Coronary artery (tissue), 2 donors: ENCODE measurements at regions not wholly inside any gene's neighbourhood (a gene's known extent, or its start where the extent isn't known, plus 50 kb on each side); places are given as distances from the start of the nearest gene placed in this dataset.

Source experiments
- DNase-seq: peaks from one replicate; pipeline ENCODE4 v3.0.0-alpha.2; 2017; ENCODE audit warnings: low spot score
- H3K27ac ChIP-seq, 2 donors: fragments of 200-600 bp; sonication (generic); one replicate each; pipeline ENCODE4 v1.5.1; 2016 to 2019
- H3K4me3 ChIP-seq: fragments of 200-600 bp; sonication (generic); 2 replicates; pipeline ENCODE4 v1.5.1; 2016; ENCODE audit warnings: mild to moderate bottlenecking, moderate library complexity
- TF ChIP-seq, protein P1 (sequence below): fragments of 200-600 bp; sonication (generic); IDR thresholded peaks from one replicate; pipeline ENCODE4 v1.5.1; 2019; ENCODE audit warnings: antibody characterized with exemption

DNA sequence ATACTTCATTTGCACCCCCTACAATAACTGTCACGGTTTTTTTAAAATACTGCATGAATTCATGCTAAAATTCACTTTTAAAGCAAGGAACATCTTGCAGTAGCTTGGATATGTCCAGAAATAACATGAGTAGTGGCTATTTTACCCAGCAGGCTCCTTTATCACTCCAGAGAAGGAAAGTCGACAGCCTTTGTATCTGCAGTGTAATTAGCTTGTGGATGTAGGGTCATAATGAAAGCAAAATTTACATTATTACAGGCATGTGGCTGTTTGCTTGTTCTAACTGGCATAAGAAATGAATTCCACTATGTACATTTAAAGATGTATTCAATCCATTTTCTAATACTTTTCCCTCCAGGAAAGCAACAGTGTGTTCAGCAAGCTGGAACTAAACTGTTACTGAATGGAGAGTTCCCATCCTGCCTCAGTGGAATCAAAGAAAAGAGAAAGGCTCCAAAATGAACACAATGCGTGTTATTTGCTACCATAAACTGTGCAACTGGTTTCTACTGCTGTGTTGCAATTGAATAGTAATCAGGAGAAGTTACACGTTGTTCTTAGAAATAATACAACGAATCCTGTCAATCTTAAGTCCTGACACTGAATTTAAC, 321.2 kb upstream of the VRK2 start:
- TF ChIP-seq, protein P1, sequence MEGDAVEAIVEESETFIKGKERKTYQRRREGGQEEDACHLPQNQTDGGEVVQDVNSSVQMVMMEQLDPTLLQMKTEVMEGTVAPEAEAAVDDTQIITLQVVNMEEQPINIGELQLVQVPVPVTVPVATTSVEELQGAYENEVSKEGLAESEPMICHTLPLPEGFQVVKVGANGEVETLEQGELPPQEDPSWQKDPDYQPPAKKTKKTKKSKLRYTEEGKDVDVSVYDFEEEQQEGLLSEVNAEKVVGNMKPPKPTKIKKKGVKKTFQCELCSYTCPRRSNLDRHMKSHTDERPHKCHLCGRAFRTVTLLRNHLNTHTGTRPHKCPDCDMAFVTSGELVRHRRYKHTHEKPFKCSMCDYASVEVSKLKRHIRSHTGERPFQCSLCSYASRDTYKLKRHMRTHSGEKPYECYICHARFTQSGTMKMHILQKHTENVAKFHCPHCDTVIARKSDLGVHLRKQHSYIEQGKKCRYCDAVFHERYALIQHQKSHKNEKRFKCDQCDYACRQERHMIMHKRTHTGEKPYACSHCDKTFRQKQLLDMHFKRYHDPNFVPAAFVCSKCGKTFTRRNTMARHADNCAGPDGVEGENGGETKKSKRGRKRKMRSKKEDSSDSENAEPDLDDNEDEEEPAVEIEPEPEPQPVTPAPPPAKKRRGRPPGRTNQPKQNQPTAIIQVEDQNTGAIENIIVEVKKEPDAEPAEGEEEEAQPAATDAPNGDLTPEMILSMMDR, result no peak
- no peak overlapping the region for H3K4me3 ChIP-seq
- H3K27ac ChIP-seq, result no peak overlapping the region
- no peak for DNase-seq

DNA sequence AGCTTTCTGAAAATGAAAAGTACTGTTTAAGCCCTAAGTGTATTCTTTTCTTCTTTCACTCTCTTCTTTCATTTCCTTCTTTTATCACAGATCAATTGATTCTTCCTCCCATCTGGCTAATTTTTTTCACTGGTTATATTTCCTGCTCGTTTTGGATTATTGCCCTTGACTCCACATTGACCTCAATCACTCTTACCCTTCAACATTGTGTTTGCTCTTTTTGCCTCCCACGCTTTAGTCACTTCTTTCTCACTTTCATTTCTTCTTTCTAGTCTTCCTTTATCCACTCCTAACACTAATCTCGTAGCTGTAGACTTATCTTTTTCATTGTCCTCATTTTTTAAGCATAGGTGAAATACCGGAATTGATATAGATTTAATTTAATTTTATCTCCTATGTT, 320.3 kb upstream of the VRK2 start:
- Histone ChIP-seq H3K27ac (no peak overlapping the region), H3K4me3 (no peak overlapping the region)
- TF ChIP-seq, protein P1, result no peak
- DNase-seq, result no peak

DNA sequence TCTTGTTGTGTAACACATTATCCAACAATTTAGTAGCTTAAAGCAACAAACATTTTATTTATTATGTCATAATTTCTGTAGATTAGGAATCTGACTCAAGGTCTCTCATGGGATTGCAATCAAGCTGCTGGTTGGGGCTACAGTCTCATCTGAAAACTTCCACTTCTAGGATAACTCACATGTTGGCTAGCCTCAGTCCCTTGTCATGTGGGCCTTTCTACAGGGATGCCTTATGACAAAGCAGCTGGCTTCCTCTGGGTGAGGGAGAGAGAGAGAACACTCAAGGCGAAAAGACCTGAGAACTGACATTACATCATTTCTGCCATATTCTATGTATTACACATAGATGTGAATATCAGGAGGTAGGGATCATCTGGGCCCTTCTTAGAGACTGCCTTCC, 317.9 kb upstream of the VRK2 start:
- no peak for DNase-seq
- TF ChIP-seq, protein P1, result no peak

DNA sequence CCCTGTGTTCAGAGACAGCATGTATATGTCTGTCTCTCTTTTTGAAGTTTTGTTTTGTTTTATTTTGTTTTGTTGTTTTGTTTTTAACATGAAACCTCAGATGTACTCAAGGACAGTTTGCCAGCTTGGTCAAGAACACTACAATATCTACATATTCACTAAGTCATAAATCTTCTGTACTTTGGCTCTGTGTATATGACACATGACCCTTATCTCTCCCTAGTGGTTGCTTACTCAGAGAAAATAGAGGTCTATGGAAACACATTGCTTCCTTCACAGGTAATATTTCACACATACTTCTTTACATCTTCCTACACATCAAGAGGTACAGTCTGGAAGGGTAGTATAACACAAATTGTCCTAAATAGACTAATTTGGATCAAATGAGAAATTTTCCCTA, 312.6 kb upstream of the VRK2 start:
- no peak overlapping the region for H3K4me3 ChIP-seq
- TF ChIP-seq, protein P1, result no peak
- no peak for DNase-seq
- no peak overlapping the region for H3K27ac ChIP-seq

More for the DNA sequence above, 317.9 kb upstream of the VRK2 start:
- H3K27ac ChIP-seq, result no peak overlapping the region
- H3K4me3 ChIP-seq, result no peak overlapping the region

DNA sequence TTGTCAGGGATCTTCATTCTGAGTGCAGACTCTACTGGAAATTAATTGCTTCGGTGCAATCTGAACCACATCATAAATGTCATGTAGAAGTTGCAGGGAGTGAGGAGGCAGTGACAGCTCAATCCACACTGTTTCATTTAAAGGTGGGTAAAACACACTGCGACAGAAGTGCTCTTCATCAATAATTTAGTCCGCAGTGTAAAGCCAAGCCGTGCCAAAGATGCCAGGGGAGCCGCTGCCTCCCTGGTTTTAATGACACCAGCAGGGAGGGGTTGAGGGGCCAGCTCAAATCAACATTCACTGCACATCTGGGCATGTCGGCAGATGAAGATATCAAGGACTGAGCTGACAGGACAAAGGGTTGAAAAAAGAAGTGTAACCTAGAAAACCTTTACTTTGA, 305.7 kb upstream of the VRK2 start:
- DNase-seq, result no peak
- TF ChIP-seq, protein P1, result no peak
- no peak overlapping the region for H3K4me3 ChIP-seq

DNA sequence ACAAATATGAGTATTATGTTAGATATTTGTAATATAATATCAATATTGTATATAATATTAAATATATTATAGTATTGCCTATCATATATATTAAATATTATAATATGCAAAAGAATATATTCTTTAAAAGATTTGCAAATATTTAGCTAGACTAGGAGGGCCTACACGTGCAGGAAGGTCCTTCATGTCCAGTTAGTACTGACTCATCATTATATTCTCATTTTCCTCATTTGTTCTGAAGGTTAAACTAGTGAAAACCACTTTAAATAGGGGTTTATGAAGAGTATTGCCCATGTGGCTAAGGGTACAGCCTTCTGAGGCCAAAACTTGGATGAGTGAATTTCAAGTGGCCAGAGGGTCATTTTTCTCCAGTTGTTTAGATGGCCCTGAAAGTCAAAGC, 293.0 kb upstream of the VRK2 start:
- TF ChIP-seq, protein P1, result no peak
- no peak for DNase-seq
- no peak overlapping the region for H3K4me3 ChIP-seq
- H3K27ac ChIP-seq, result no peak overlapping the region

More for the DNA sequence above, 305.7 kb upstream of the VRK2 start:
- no peak overlapping the region for H3K27ac ChIP-seq

DNA sequence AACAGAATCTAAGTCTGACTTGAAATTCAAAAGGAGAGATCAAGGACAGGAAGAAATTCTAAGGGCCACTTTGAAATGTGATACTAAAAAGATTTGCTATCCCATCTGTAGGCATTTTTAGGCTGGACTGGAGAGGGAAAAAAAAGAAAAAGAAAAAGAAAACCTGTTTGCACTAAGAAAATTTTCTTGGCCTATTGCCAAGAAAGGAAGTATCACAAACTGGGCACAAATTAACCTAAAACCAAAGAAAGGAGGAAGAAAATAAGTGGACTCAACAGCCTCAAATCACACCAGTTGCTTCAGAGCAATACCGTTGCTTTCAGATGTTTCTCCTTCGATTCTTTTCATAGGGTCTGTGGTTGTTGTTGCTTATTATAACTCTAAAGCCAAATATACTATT, 287.9 kb upstream of the VRK2 start:
- TF ChIP-seq, protein P1, result no peak
- Histone ChIP-seq H3K27ac (no peak overlapping the region), H3K4me3 (no peak overlapping the region)
- DNase-seq, result no peak
